GM10248 (cell line): ENCODE measurements at regions not wholly inside any gene's neighbourhood (a gene's known extent, or its start where the extent isn't known, plus 50 kb on each side); places are given as distances from the start of the nearest gene placed in this dataset.

Experiments
- CTCF ChIA-PET: fragments of 300-600 bp; sonication (Branson Sonifier 250); formaldehyde crosslinking; extraction: SDS; loops from one replicate; lab custom pipeline; 2021; ENCODE audit warnings: antibody characterized with exemption; lab: Yijun Ruan, JAX
- POLR2A ChIA-PET: fragments of 350-650 bp; sonication (Branson Sonifier 250); formaldehyde crosslinking; extraction: SDS; loops from one replicate; lab custom pipeline; 2020; ENCODE audit warnings: antibody characterized with exemption; lab: Yijun Ruan, JAX
- DNase-seq: peaks from one replicate; pipeline ENCODE4 v3.0.0; 2012; ENCODE audit errors: extremely low spot score
- CTCF ChIP-seq: IDR thresholded peaks from 2 replicates; pipeline ENCODE4 v1.5.1; 2012; ENCODE audit warnings: mild to moderate bottlenecking, low read depth; ENCODE audit errors: extremely low read depth, missing control alignments, control extremely low read depth

- POLR2A ChIA-PET: no interaction called here
- CTCF ChIA-PET: no interaction called here
- no peak for DNase-seq
- TF ChIP-seq CTCF: no peak
Measured at GRCh38 chrX:94721386-94721785, 1047.4 kb downstream of the FAM133A start.

GRCh38 chrX:94722578-94722977, 1048.6 kb downstream of the FAM133A start:
- CTCF ChIA-PET: no interaction called here
- POLR2A ChIA-PET: no interaction called here
- no peak for TF ChIP-seq CTCF
- no peak for DNase-seq

GRCh38 chrX:94742772-94743171, 1068.8 kb downstream of the FAM133A start:
- TF ChIP-seq CTCF: no peak
- no peak for DNase-seq
- ChIA-PET CTCF (no interaction called here), POLR2A (no interaction called here)

GRCh38 chrX:94743478-94743877, 1069.5 kb downstream of the FAM133A start:
- ChIA-PET CTCF (no interaction called here), POLR2A (no interaction called here)
- DNase-seq: no peak
- TF ChIP-seq CTCF: no peak

- DNase-seq: no peak
- POLR2A ChIA-PET: no interaction called here
- TF ChIP-seq CTCF: no peak
- CTCF ChIA-PET: no interaction called here
Measured at GRCh38 chrX:94744786-94745185, 1070.8 kb downstream of the FAM133A start.

- CTCF ChIA-PET: no interaction called here
- no peak for DNase-seq
- POLR2A ChIA-PET: no interaction called here
- no peak for TF ChIP-seq CTCF
Measured at GRCh38 chrX:94751611-94752010, 1077.6 kb downstream of the FAM133A start.
